Peyer's patch (tissue), 4 donors: ENCODE measurements at regions not wholly inside any gene's neighbourhood (a gene's known extent, or its start where the extent isn't known, plus 50 kb on each side); places are given as distances from the start of the nearest gene placed in this dataset.

Experiments
- CTCF ChIP-seq, 6 experiments: fragments of 450-650 bp in 4 of 6; fragments of 200-600 bp in 2 of 6; sonication (generic) in 1 of 6; IDR thresholded peaks; one replicate each; pipeline ENCODE4 v1.5.1; 2017 to 2019; ENCODE audit warnings: antibody characterized with exemption in 6 of 6, mild to moderate bottlenecking in 3 of 6, moderate library complexity in 1 of 6
- POLR2A ChIP-seq, 2 donors: fragments of 450-650 bp; IDR thresholded peaks; one replicate each; pipeline ENCODE4 v1.5.1; 2017; ENCODE audit warnings: antibody characterized with exemption in 2 of 2, mild to moderate bottlenecking in 2 of 2, moderate library complexity in 2 of 2

GRCh38 chr14:28703482-28703881, 63.1 kb upstream of the FOXG1 start:
- TF ChIP-seq CTCF (IDR thresholded peaks at IDR 0.05) (no peak), POLR2A (IDR thresholded peaks at IDR 0.05) (no peak)
